Activated CD8-positive, alpha-beta T cell treated with anti-CD3 and anti-CD28 coated beads for 36 hours (primary cell): ENCODE measurements at regions not wholly inside any gene's neighbourhood (a gene's known extent, or its start where the extent isn't known, plus 50 kb on each side); places are given as distances from the start of the nearest gene placed in this dataset.

ENCODE experiments used
- ATAC-seq: fragments of 200-7000 bp; cut with Tn5 transposase; one replicate; pipeline ENCODE4 v1.10.0; 2021; ENCODE audit warnings: mild to moderate bottlenecking, moderate library complexity
- CTCF ChIA-PET: fragments of 350-600 bp; sonication (Branson Sonifier 250); formaldehyde crosslinking; loops from one replicate; lab custom pipeline; 2021; ENCODE audit warnings: antibody characterized with exemption; lab: Charles Lee
- POLR2A ChIA-PET: fragments of 350-600 bp; sonication (Branson Sonifier 250); formaldehyde crosslinking; loops from one replicate; lab custom pipeline; 2021; ENCODE audit warnings: antibody characterized with exemption; lab: Charles Lee
- DNase-seq: peaks from one replicate; pipeline ENCODE4 v3.0.0-alpha.2; 2020
- H3K27ac Mint-ChIP-seq: one replicate; pipeline ENCODE4 v1.8.0; 2021; ENCODE audit warnings: mild to moderate bottlenecking, mixed read lengths
- H3K27me3 Mint-ChIP-seq: one replicate; pipeline ENCODE4 v1.8.0; 2021; ENCODE audit warnings: mixed read lengths
- H3K36me3 Mint-ChIP-seq: one replicate; pipeline ENCODE4 v1.8.0; 2021; ENCODE audit warnings: low read depth, mixed read lengths
- H3K4me1 Mint-ChIP-seq: one replicate; pipeline ENCODE4 v1.8.0; 2021; ENCODE audit warnings: low read depth, mixed read lengths
- H3K4me3 Mint-ChIP-seq: one replicate; pipeline ENCODE4 v1.8.0; 2021; ENCODE audit warnings: mild to moderate bottlenecking, moderate library complexity, mixed read lengths
- H3K9me3 Mint-ChIP-seq: one replicate; pipeline ENCODE4 v1.8.0; 2021; ENCODE audit warnings: mixed read lengths
- intact Hi-C: fragments of 100-400 bp; cut with micrococcal nuclease; formaldehyde crosslinking; loops from one replicate; pipeline ENCODE4 v1.10.0; 2022
- TF ChIP-seq, protein P1 (sequence below): fragments of 200-600 bp; IDR thresholded peaks from one replicate; pipeline ENCODE4 v1.8.0; 2022; ENCODE audit warnings: antibody characterized with exemption, mild to moderate bottlenecking

DNA sequence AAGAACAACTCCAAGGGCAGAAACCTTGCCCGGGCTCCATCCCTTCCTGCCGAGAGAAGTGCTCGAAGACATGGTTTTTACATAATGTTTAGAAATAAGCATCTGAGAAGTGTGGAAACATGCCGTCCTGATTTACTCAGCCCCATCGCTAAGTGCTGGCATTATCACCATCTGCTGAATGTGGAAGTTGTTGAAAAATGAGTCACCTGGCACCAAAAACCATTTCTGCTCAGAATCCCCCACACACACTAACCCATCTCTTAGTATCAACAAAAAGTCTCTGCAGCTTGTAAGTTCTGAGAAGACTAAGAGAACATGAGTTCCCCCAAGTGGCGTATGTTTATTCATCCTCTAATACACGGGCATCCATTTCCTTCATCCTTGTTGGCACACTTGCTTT, 51.0 kb upstream of the ARL8B start:
- no peaks in the 10 kb centered on the region for H3K36me3 Mint-ChIP-seq
- ChIA-PET CTCF (interaction anchor here (1.4 kb wide), 1 partner anchor 12 kb away, joined by 4 read pairs; no protein-coding TSS in a partner anchor), POLR2A (interaction anchor here (1.2 kb wide), 1 partner anchor 86 kb away, joined by 4 read pairs; no protein-coding TSS in a partner anchor)
- H3K27me3 Mint-ChIP-seq = no peaks in the 10 kb centered on the region
- ATAC-seq (peak; percentile 67), DNase-seq (no peak)
- H3K9me3 Mint-ChIP-seq = no peaks in the 10 kb centered on the region
- intact Hi-C loops = no loop called here
- H3K4me3 Mint-ChIP-seq = no peak overlapping the region
- H3K4me1 Mint-ChIP-seq = peaks cover 3% of the 10 kb centered on the region
- TF ChIP-seq, protein P1, sequence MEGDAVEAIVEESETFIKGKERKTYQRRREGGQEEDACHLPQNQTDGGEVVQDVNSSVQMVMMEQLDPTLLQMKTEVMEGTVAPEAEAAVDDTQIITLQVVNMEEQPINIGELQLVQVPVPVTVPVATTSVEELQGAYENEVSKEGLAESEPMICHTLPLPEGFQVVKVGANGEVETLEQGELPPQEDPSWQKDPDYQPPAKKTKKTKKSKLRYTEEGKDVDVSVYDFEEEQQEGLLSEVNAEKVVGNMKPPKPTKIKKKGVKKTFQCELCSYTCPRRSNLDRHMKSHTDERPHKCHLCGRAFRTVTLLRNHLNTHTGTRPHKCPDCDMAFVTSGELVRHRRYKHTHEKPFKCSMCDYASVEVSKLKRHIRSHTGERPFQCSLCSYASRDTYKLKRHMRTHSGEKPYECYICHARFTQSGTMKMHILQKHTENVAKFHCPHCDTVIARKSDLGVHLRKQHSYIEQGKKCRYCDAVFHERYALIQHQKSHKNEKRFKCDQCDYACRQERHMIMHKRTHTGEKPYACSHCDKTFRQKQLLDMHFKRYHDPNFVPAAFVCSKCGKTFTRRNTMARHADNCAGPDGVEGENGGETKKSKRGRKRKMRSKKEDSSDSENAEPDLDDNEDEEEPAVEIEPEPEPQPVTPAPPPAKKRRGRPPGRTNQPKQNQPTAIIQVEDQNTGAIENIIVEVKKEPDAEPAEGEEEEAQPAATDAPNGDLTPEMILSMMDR = no peak
- H3K27ac Mint-ChIP-seq = no peak overlapping the region

DNA sequence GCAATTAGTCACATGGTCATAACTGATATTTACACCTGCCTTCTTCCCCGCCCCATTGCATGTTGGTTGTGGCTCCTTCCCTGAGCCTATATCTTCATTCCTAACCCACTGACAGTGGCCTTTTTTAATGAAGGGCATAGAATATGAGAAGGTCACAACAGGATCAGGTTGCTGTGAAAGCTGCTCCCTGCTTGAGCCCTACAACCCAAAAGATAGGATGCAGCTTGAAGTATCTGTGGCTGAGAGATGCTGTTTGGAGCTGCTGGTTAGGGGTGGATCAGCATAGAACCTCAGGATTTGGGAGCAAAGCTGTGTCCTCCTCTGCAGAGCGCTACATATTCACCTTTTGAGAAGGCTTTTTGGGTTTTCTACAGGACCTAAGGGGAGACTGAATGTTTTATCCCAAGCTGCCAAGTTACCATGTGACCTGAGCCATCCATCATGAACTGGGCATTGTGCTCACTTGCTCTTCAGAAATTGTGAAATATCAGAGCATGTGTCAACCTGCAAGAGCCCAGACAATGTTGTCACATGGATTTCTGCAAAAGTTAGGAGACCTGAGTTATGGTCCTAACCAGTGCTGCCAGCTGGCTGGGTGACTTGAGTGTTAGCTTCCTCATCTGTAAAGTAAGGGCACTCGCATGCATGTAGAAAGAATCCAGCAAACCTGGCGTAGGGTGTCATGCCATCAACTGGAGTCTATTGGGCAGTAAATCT, 49.8 kb upstream of the ARL8B start:
- no peaks in the 10 kb centered on the region for H3K36me3 Mint-ChIP-seq
- CTCF ChIA-PET = interaction anchor here (0.8 to 1.6 kb wide), 4 partner anchors 14 to 361 kb away, joined by 3 to 7 read pairs (median 4); no protein-coding TSS in a partner anchor
- DNase-seq (no peak), ATAC-seq (no peak)
- peaks cover 3% of the 10 kb centered on the region for H3K4me1 Mint-ChIP-seq
- TF ChIP-seq, protein P1 = no peak
- intact Hi-C loops = no loop called here
- POLR2A ChIA-PET = no interaction called here
- H3K27ac Mint-ChIP-seq = no peak overlapping the region
- H3K4me3 Mint-ChIP-seq = no peak overlapping the region
- no peaks in the 10 kb centered on the region for H3K27me3 Mint-ChIP-seq
- no peaks in the 10 kb centered on the region for H3K9me3 Mint-ChIP-seq
